Activated CD8-positive, alpha-beta memory T cell treated with anti-CD3 and anti-CD28 coated beads for 4 hours (primary cell): ENCODE measurements at regions not wholly inside any gene's neighbourhood (a gene's known extent, or its start where the extent isn't known, plus 50 kb on each side); places are given as distances from the start of the nearest gene placed in this dataset.

Experiments used
- DNase-seq, 2 donors: peaks; one replicate each; pipeline ENCODE4 v3.0.0-alpha.2; 2020; ENCODE audit warnings: low read depth in 2 of 2

- DNase-seq = no peak
Observed at GRCh38 chr5:152270096-152270495, 135.0 kb downstream of the NMUR2 start.

DNA sequence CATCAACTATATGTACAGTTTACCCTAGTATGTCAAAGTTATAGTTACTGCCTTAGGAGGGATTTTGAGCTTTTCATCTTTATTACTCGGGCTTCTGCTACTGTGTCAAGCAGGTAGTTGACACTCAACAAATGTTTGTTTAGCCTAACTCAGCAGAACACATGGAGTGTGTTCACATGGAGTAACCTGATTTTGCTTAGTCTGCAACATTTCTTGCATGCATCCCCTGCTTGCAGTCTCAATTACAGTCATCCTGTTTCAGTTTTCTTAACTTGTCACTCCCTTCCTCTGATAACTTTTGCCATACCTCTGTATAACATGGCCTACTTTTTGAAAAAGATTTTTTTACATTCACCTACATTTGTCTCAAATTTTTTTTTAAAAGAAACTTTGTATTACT lies 135.5 kb downstream of the NMUR2 start:
- DNase-seq = no peak

GRCh38 chr5:152264645-152265254 lies 140.3 kb downstream of the NMUR2 start:
- no peak for DNase-seq

- no peak for DNase-seq
Observed at GRCh38 chr5:152262667-152263066, 142.4 kb downstream of the NMUR2 start.

DNA sequence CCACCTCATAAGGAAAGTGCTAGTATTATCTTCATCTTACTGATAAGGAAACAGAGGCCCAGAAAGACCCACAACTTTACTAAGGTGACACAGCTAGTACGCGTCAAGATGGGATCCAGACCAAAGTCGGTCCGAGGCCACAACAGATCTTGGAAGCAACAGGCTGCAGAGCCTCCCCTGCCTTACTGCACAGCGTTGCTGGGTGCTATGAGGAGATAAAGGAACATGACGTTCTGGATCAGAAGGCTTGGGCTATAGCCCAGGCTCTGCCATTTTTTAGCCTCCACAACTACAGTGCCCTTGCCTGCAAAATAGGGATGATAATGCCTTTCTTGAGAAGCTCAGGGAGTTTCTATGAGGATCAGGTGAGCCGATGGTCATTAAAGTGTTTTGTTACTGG lies 144.1 kb downstream of the NMUR2 start:
- no peak for DNase-seq

DNA sequence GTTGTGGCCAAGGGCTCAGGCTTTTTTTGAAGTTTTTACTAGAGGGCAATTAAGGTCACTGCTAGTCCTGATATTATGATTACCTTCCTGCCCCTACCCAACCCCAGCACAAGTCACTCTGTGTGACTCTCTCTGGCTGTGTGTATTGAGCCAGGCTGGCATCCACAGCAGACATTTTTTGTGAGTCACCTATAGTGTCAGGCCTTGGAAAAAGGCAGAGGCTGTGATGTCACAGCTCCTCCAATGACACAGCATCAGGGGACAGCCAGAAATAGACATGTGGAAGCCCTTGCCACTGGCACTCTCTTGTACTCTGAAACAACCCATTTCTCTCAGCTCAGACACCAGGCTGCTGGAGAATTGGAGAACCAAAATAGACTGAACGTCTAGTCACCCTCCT lies 145.4 kb downstream of the NMUR2 start:
- no peak for DNase-seq

- DNase-seq = no peak
Observed at GRCh38 chr5:152256580-152256979, 148.5 kb downstream of the NMUR2 start.

DNA sequence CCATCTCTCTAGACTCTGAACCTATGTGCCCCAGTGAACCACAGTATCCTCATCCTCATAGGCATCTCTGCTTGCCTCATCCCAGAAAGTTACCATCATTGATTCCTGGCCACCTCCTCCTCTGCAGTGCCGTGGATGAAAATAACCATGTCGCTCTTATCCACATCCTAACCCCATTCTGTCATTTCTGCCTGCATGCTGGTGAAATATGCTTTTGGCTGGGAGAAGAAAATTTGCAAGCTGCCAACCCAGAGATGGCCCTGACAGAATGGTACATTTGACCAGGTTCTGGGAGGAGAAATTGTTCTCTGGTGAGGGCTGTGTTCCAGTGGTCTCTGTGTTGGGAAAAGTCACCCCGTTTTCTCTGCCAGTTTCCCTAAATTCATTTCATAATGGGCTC lies 149.7 kb downstream of the NMUR2 start:
- no peak for DNase-seq

GRCh38 chr5:152247850-152248385 lies 157.2 kb downstream of the NMUR2 start:
- no peak for DNase-seq

GRCh38 chr5:152246401-152246800 lies 158.7 kb downstream of the NMUR2 start:
- no peak for DNase-seq

DNA sequence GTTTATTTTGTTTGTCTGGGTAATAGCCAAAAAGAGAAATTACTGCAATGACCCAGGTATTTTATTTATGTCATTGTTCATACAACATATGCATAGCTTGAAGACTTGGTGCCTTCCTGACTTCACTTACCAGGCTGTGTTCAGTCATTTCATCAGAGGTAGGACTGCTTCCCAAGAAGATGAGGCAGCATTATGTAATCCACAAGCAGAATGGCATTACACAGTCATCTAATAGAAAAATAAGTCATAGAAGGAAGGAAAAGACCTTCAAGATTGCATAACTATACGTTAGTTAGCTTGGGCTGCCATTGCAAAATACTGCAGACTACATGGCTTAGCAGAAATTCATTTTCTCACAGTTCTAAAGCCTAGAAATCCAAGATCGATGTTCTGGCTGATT lies 167.5 kb downstream of the NMUR2 start:
- DNase-seq = no peak

DNA sequence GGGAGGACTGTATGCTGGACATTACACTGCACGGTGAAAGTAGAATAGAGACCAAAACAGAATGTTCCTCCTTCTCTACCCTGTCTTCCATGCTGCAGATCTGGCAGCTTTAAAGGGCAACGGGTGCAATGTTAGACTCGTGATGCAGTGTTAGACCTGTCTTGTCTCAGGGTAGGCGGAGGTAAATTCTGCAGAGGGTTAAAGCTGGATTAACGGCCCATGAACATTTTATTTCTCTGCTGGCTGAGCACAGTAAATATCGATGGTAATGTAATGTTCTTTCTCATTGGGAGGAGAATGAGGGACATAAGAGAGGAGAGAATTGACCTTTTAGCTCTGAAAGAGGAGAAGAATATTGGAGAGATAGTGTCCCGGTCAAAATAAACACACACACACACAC lies 178.9 kb downstream of the NMUR2 start:
- DNase-seq = no peak

GRCh38 chr5:152221721-152222629 lies 183.1 kb downstream of the NMUR2 start:
- no peak for DNase-seq

DNA sequence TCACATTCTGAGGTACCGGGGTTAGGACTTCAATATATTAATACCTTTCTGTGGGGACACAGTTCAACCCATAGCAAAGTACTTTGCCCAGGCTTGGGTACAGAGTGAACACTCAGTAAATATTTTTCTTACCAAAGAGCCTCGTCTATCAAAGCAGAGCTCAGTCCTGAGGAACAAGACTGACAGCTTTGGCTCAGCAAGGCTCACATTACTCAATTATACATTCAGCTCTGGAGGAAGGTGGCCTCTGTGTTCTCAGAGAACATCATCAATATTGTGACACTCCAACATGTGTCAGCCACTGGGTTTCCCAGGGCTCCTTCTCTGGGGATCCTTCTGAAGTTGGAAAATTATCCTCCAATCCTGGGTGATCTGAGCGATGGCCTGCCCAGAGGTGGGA lies 186.4 kb downstream of the NMUR2 start:
- no peak for DNase-seq

GRCh38 chr5:152205804-152206203 lies 199.3 kb downstream of the NMUR2 start:
- DNase-seq = no peak

DNA sequence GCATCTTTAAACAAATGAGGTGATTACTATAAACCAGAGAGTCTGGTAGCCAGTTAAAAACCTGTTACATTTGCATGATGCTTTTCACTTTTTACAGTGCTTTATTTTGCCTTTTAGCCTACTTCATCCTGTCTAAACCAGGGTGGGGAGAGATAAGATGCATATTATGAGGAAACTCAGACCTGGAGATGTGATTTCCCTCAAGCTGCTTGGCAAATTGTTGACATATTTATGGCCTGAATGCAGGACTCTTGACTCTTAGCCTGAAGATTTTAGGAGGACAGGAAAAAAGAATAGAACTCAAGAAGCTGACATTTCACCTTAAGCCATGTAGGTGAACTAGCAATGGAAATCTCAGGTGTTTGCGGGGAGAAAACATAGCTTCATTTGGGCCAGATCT lies 202.8 kb downstream of the NMUR2 start:
- no peak for DNase-seq

GRCh38 chr5:152193391-152194107 lies 211.5 kb downstream of the NMUR2 start:
- DNase-seq = no peak

DNA sequence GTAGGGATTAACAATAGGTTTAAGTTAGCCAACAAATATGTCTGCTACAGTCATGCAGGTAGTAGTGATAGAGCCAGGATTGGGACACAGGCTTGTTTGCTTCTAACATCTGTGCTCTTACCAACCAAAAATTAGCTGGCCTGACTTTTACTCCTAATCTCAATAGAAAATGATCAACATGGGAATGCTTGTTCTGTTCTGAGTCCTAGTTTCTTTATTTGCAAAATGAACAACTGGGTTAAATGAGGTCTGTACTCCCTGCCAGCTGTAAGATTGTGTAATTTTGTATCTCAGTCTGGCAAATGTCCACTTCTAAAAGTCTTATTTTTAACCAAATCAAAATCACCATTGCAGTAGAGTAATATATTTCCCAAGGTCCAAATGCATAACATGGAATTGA lies 216.8 kb downstream of the NMUR2 start:
- DNase-seq = no peak

- no peak for DNase-seq
Observed at GRCh38 chr5:152187668-152188067, 217.4 kb downstream of the NMUR2 start.

- DNase-seq = no peak
Observed at GRCh38 chr5:152185547-152186245, 219.4 kb downstream of the NMUR2 start.

GRCh38 chr5:152184266-152184665 lies 220.8 kb downstream of the NMUR2 start:
- DNase-seq = no peak

DNA sequence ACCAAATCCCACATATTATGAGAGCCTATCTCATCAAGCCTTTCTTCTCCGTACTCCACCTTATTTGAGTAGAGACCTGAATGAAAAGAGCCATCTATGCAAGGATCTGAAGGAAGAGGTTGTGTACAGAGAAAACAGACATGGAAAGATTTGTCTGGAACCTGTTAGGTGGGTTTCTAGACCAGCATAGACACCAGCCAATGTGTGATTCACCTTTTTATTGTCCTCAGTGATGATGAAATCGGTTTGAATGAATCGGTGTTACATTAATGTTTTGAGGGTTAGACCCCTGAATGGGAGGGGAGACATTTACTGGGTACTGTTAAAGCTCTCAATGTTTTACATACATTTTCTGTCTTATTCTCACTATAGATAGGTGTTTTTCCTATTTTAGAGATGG lies 223.6 kb downstream of the NMUR2 start:
- DNase-seq = no peak
